ENCODE measurements at regions not wholly inside any gene's neighbourhood (a gene's known extent, or its start where the extent isn't known, plus 50 kb on each side); places are given as distances from the start of the nearest gene placed in this dataset.

- in situ Hi-C loops (cut with HindIII; ENCODE audit: low pct_ligation_motif_present, low sequenced_read_pairs): no loop called here
- Histone ChIP-seq H3K27ac (no peak overlapping the region), H3K36me3 (replicated peaks) (no peaks in the 10 kb centered on the region), H3K4me3 (ENCODE audit: low read depth, low read length) (no peak overlapping the region), H3K27me3 (replicated peaks) (no peaks in the 10 kb centered on the region)
- DNase-seq: no peak
- TF ChIP-seq CTCF (IDR thresholded peaks at IDR 0.05; ENCODE audit: low read depth, low read length, missing control alignments): no peak
Observed at GRCh38 chr18:61091379-61091778, 241.9 kb upstream of the CDH20 start.

- TF ChIP-seq CTCF (IDR thresholded peaks at IDR 0.05; ENCODE audit: low read depth, low read length, missing control alignments): no peak
- in situ Hi-C loops (cut with HindIII; ENCODE audit: low pct_ligation_motif_present, low sequenced_read_pairs): no loop called here
- DNase-seq: no peak
- H3K4me3 ChIP-seq (ENCODE audit: low read depth, low read length): no peak overlapping the region
- H3K27me3 ChIP-seq (replicated peaks): no peaks in the 10 kb centered on the region
- H3K27ac ChIP-seq: no peak overlapping the region
- no peaks in the 10 kb centered on the region for H3K36me3 ChIP-seq (replicated peaks)
Observed at GRCh38 chr18:61093965-61094364, 239.3 kb upstream of the CDH20 start.

DNA sequence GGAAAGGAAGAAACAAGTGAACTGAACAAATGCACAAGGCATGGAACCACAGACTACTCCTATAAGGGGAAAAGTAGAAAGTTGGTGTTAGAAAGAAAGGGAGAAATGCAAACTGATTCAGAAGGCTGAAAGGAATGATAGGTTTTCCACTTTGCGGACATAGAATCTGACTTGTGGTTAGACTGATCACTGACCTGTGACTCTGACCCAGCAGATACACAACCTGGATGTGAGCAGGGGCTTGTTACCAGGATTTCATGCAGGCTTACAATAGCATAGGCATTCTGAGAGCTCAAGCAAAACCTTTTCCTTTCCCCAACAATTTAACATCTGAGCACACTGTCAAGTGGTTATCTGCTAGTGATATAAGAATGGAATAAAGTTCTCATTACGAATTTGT lies 237.0 kb upstream of the CDH20 start:
- in situ Hi-C loops (cut with HindIII; ENCODE audit: low pct_ligation_motif_present, low sequenced_read_pairs): no loop called here
- Histone ChIP-seq H3K27me3 (replicated peaks) (no peaks in the 10 kb centered on the region), H3K27ac (no peak overlapping the region), H3K4me3 (ENCODE audit: low read depth, low read length) (no peak overlapping the region), H3K36me3 (replicated peaks) (no peaks in the 10 kb centered on the region)
- no peak for TF ChIP-seq CTCF (IDR thresholded peaks at IDR 0.05; ENCODE audit: low read depth, low read length, missing control alignments)
- DNase-seq: no peak

- TF ChIP-seq CTCF (IDR thresholded peaks at IDR 0.05; ENCODE audit: low read depth, low read length, missing control alignments): no peak
- H3K36me3 ChIP-seq (replicated peaks): no peaks in the 10 kb centered on the region
- no peak overlapping the region for H3K27ac ChIP-seq
- H3K27me3 ChIP-seq (replicated peaks): no peaks in the 10 kb centered on the region
- no peak for DNase-seq
- in situ Hi-C loops (cut with HindIII; ENCODE audit: low pct_ligation_motif_present, low sequenced_read_pairs): no loop called here
- H3K4me3 ChIP-seq (ENCODE audit: low read depth, low read length): no peak overlapping the region
Observed at GRCh38 chr18:61107113-61107512, 226.1 kb upstream of the CDH20 start.

DNA sequence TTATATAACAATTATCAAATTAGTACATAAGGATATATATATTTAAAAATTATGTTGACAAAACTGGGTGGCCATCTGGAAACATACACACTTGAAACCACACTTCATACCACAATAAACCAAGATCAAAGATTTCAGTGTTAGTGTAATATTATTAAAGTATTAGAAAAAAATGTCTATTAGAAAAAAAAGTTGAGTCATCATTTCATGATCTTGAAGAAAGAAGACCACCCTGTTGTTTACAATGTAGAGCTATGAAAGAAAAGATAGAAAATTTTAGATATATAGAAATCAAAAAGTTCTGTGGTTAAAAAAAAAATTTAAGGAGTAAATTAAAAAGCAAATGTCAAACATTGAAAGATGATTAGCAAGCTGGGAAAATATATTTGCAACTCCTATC lies 224.5 kb upstream of the CDH20 start:
- Histone ChIP-seq H3K36me3 (replicated peaks) (no peaks in the 10 kb centered on the region), H3K27me3 (replicated peaks) (no peaks in the 10 kb centered on the region), H3K4me3 (ENCODE audit: low read depth, low read length) (no peak overlapping the region), H3K27ac (no peak overlapping the region)
- DNase-seq: no peak
- no peak for TF ChIP-seq CTCF (IDR thresholded peaks at IDR 0.05; ENCODE audit: low read depth, low read length, missing control alignments)
- in situ Hi-C loops (cut with HindIII; ENCODE audit: low pct_ligation_motif_present, low sequenced_read_pairs): no loop called here

GRCh38 chr18:61123309-61123708 lies 209.9 kb upstream of the CDH20 start:
- in situ Hi-C loops (cut with HindIII; ENCODE audit: low pct_ligation_motif_present, low sequenced_read_pairs): no loop called here
- no peak overlapping the region for H3K27ac ChIP-seq
- no peak overlapping the region for H3K4me3 ChIP-seq (ENCODE audit: low read depth, low read length)
- TF ChIP-seq CTCF (IDR thresholded peaks at IDR 0.05; ENCODE audit: low read depth, low read length, missing control alignments): no peak
- H3K36me3 ChIP-seq (replicated peaks): no peaks in the 10 kb centered on the region
- no peaks in the 10 kb centered on the region for H3K27me3 ChIP-seq (replicated peaks)
- no peak for DNase-seq
